ENCODE measurements at regions not wholly inside any gene's neighbourhood (a gene's known extent, or its start where the extent isn't known, plus 50 kb on each side); places are given as distances from the start of the nearest gene placed in this dataset.

DNA sequence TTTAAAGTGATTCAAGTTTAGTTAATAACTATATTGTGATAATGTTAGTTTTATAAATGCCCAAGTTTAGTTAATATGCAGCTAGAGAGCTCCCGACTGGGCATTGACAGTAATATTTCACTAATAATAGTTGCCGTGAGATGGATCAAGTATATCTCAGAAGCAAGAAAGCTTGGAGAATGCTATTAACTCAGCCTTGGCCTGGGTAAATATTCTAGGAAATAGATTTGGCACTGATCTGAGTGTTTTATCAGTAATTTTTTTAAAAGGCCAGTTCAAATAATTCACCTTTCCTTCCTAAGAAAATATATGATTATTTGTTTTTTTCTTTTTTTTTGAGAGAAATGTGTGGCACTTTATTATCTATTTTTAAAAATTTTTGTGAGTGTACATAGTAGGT lies 305.3 kb downstream of the CSNK1G3 start:
- no peak for FAIRE-seq

DNA sequence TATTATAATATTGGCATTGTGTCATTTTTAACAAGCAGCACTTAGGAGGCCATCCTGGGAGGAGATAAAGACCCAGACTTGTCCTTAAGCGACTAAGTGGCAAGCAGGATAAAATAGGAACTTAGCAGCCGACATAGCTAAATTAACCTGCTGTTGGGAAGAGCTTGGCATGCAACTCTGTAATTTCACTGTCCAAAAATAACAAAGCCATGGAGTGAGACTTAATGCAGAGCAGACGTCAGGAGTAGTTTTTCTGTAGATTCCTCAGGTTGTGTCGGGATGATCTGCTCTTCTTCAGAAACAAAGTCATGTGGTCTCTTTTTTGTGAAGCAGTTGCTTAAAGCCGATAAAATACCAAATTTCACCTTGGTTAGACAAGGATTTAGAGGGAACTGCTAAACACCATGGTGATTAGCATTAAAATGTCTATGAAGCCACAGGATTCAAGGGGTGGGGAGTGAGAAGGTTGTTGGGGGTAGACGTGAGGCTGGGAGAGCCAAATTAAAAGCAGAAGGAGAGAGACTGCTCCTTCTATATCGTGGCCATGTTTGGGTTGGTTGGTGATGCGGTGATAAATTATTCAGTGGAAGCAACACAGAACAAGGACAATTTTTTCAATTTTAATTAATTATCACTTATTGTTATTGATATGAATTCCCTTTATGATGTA lies 303.0 kb downstream of the CSNK1G3 start:
- FAIRE-seq: no peak

DNA sequence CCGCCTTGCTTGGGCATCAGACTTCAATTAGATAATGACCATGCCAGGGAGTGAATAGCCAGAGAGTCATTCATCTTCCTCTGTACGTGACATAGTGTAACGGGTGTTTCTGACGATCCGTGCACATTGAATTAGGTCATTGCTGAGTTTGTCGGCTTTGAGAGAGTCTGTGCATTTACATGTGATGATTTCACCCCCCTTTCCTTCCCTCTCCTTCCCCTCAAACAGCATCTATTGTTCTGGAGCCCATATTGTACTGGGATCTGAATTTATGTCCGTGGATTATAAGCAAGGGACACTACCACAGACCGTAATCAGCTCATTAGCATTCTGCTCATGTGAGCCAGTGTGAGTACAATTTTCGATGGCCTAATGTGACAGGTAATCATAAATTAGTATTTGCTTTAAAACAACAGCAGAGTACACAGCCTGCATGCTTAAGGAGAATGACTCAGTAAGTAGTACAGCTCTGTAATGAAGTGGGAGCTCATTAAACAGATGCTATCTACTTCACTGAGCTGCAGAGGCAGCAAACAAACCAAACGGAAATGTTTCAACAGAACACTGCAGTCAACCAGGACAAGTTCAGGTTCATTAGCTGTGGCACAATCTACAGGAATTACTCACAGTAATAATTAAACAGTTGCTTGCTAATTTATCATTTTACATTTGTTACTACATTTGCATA lies 302.1 kb downstream of the CSNK1G3 start:
- no peak for FAIRE-seq

DNA sequence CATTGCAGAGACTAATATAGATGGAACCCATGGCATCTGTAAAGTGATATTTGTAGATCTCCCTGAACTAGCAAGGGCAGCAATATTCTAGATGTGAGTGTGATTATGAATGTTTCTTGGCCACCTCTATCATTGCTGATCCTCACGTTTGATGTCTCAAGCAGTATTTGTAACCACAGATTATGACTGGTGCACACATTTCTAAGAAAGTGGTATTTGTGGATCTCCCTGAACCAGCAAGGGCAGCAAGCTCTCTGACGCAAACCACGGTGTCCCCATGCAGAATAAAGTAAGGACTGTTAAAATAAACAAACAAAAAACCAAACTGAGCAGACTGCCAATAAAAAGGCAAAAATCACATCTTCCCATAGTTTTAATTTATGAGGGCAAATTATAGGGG lies 301.3 kb downstream of the CSNK1G3 start:
- no peak for FAIRE-seq

DNA sequence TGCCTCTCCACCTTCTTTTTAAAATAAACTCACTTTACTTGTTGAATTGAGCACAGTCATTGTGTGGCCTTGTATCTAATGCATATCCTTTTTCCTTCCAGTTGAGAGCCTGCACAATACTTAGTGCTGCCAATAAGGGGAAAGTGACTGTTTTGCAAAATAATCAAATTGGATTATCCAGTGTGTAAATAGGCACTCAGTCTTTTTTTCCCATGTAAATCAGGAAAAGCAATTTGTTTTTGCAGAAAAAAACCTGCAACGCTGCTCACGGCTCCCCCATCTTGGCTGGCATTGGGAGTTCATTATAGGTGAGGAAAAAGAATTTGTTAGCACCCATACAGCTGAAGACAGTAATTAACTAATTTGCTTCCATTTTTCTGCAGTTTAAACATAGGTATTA lies 299.9 kb downstream of the CSNK1G3 start:
- FAIRE-seq: no peak

DNA sequence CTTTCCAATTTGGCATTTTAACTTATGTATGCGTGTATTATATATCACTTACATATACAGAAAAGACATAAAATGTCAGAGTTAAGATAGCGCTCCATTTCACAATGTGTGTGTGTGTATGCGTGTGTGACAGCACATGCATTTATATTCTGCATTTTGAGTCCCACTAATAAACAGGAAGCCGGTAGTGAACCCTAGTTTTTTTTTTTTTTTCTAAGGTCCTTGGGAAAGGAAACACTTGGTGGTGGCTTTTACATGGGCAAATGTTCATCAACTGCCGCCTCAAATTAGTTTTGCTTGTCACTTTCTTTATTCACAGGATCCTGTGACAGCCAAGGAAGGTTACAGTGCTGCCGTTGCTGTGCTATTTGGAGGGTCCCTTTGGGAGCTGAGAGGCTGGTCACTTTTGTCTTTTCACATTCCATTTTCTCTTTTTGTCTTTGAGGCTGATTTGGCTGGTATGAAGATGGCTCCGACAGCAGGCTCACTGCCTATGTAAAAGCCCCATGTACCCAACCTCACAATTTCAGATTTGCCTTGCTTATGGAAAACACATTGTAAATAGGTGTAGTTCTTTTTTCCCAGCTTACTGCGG lies 298.9 kb downstream of the CSNK1G3 start:
- no peak for FAIRE-seq

DNA sequence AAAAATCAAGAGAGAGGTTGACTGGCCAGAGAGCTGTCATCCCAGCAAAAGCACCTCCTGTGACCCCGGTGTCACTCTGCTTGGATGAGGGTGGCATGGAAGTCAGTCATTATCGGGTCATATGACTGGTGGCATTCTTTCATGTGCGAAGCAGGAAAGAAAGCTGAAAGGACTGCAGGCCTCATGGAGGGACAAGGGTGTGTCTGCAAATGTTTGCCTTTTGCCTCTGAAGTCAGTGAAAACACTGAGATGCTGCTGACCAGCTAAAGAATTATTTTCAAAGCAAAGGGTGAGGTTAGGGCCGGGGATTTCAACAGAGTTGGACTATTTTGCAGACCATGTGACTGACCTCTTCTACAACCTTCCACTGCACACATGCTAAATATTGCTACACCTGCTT lies 298.3 kb downstream of the CSNK1G3 start:
- no peak for FAIRE-seq

DNA sequence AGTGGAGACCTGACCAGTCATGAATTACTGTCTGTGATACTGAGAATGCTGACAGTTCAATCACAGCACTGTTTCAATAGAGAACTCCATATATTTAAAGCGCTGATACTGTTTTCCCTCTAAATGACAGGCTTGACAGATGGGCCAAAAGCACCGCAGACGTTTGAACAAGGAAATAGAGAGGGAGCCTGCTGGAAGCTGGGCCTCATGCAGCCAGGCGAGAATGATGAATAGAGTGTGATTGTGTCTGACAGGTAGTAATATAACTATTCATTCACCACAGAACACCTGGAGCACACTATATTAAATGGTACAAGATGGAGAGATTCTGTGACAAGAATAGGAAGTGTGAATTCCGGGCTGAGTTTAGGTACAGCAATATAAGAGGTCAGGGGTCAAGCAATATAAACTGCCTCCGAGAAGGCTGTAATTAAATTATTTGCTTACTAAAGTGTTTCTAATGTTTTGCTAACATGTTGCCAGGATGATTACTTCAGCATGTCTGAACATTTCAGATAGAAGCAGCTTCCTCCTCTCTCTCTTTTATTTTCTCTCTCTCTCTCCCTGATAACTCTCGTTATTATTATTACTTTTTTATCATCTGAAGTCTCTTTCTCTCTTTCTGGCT lies 297.7 kb downstream of the CSNK1G3 start:
- no peak for FAIRE-seq

DNA sequence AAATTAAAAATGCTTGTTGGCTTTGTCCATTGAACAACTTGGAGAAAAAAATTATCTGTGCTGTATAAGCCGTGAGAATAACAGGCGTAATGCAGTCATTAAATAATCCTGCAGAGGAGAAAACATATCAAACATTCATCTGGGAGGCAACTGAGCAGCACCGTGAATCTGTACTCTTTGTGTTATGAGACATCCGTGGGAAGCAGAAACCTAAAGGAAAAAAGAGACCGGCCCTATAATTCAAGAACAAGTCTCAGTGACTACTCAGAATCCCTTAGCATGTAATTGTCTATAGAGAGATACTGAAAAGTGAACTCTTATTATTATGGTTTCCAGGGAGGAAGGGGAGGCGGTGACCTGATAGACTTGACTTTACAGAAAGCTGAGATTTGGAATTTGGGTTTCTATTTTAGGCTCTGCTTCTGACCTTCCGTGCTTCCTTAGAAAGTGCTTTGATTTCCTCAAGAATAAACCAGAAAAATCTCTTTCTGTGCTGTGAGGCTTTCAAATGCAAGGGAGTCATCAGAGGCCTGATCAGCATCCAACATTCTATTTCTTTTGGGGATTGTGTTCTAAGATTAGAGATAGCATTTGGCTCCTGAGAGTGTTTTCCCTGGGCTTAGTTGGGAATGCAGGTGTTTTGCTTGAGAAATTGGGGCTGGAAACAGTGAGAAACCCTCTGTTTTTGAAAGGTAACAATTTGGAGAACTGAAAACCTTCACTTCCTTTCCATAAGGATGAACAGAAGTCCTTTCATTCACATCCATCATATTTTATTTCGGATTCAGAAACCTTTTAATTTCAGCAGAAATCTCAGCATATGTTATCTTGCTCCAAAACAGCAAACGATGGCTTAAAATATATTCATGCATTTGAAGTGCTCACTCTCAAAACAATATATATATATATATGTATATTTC lies 296.7 kb downstream of the CSNK1G3 start:
- FAIRE-seq: no peak

DNA sequence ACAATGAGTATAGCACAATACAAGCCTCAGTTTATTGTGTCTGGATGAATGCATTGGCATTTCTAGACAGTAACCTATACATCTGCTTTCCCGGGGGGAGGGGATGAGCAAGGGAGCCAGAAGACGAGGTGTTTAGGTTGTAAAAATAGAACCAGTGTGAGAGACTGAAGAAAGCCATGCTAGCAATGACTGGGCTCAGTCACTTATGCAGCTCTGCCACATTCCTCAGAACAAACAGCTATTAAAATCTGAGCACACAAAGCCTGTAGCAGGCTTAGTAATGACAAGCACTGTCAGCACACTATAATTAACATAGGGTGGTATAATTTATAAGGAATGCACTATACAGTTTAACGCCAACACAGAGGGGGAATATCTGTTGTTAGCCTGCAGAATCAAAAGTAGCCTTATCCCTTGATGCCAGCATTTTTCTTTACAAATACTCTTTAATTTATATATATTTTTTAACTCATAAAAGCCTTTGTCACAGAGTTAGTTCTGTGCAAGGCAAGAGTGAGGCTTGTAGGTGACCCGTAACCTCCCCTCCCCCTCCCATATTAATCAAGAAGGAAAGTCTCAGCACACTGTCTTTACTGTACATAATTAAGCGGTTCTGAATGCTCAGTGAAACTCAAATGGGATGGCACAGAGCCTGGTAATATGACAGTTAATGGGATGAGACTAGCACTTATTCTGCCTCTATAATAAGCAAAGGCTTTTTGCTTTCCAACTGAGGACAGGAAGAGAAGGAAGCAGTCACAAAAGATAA lies 295.4 kb downstream of the CSNK1G3 start:
- FAIRE-seq: no peak

DNA sequence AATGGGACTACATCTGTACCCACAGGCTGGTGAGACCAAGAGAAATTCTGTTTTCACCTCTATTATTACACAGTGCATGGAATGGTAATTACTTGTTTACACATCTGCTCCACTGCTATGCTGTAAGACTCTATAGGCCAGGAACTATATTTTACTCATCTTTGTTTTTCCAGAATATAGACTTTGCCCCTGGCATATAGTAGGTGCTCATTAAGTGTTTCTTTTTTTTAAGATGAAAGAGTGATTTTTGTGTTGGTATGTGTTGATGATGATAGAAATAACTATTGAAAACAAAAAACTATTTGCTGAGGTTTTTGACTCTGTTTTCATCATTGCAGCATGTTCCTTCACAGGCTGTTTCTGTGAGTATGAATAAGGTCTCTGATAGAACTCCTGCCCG lies 294.7 kb downstream of the CSNK1G3 start:
- no peak for FAIRE-seq

DNA sequence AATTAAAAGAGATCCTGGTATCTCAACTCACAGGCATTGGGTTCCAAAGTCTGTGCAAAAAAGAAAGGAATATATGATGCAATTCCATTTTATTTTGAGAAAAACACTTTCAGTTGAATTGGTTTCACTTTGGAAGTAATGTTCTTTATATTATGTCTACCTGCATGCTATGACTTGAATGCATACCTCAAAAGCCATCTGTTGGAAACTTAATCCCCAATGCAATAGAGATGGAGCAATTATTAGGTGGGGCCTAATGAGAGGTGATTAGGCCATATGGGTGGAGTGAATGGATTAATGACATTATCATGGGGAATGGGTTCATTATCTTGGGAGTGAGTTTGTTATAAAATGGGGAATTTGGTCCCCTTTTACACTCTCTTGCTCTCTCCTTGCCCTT lies 293.3 kb downstream of the CSNK1G3 start:
- FAIRE-seq: no peak

DNA sequence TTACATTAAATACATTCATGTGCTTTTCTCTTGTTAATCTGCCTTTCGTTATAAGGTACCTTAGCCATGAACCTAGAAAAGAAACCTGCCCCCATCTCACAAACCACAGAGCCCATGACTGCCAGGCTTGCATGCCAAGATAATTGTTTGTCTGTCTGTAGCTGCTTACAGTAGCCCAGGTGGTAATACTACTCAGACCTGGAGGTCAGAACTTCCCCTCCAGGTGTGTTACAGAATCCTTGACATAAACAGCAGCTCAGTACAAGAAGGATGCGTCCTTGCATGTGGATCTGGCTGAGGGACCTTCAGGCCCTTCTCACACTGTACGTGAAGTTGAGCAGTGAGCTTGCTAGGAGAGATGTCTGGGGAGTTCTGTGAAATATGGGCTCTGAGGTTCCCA lies 291.4 kb downstream of the CSNK1G3 start:
- FAIRE-seq: no peak

DNA sequence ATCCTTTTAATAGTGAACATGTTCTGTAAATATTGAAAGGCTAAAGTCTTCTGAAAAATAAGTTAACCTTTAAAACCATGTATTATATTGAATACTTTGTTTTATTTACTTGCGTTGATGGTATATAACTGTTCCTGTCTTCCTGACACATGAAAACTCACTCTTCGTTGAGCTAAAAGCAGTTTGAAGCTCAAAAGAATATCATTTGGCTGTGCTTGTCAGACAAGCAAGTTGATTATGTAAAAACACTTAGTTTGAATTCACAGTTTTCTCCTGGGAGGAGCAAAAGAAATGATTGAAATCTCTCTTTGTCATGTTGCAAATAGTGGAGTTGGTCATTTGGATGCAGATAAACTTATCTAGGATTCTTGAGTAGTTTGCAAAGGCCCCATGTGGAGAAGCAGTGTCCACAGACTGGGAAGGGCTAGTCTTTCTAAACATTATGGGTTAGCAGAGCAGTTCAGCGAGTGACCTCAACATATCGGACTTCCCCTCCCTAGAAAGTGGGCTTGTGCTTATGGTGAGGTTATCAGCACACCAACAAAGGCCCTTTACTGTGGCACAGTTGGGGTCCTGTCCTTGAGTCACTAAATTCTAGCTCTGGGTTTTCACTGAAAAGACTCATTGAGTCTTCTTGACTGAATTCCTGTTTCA lies 290.4 kb downstream of the CSNK1G3 start:
- no peak for FAIRE-seq

DNA sequence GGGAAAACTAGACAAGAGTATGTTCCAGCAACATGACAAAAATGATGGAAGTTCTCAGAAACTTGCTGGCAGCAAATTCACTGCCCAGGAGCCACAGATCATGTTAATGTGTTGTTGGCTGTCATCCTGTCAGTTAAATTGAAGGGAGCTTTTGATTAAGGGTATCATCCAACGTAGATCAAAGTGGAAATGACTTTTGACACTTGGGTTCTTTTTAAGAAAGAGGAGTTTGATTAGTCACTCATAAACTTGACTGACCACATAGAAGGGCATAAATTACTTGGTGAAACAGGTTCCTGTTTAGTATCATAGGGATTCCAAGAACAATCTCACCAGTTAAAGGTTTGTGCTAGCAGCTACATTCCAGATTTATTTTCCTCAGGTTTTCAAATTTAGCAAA lies 288.7 kb downstream of the CSNK1G3 start:
- no peak for FAIRE-seq

DNA sequence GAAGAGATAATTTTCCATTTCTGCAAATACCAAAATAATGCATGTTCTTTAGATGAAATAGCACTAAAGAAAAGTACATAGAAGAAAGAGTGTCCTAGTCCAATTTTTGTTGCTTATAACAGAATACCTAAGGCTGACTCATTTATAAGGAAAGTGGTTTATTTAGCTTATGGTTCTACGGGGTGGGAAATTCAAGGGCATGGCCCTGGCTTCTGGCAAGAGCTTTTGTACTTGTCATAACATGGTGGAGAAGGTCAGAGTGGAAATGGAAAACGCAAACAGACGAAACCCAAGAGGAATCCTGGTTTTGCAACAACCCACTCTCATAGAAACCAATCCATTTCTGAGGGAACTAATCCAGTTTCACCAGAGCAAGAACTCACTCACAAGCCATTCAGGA lies 283.7 kb downstream of the CSNK1G3 start:
- no peak for FAIRE-seq

DNA sequence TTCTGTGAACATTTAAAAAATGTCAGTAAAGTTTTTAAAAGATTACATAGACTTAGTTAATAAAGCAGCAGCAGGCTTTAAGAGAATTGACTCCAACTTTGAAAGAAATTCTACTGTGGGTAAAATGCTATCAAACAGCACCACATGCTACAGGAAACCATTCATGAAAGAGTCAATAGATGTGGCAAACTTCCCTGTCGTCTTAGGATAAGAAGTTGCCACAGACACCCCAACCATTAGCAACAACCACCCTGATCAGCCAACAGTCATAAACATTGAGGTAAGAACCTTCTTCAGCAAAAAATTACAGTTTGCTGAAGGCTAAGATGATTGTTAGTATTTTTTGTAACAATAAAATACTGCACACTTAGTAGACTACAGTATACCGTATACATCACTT lies 278.2 kb downstream of the CSNK1G3 start:
- no peak for FAIRE-seq

DNA sequence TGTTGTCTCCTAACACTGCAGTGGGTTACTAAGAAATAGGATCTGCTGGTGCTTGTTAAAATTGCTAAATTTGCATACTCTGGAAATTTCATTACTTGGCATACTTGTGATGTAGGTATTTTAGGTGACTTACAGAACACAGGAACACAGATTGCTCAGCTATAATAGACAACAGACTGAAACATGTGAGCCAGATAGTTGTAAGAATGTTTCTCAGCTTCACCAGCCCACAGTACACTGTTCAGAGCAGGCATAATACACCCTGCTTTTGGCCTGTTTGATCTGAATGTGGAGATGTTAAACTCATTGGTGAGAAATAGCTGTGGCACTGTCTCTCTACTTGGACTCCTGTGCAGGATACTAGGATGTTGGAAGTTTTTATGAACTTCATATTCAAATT lies 275.7 kb downstream of the CSNK1G3 start:
- no peak for FAIRE-seq

DNA sequence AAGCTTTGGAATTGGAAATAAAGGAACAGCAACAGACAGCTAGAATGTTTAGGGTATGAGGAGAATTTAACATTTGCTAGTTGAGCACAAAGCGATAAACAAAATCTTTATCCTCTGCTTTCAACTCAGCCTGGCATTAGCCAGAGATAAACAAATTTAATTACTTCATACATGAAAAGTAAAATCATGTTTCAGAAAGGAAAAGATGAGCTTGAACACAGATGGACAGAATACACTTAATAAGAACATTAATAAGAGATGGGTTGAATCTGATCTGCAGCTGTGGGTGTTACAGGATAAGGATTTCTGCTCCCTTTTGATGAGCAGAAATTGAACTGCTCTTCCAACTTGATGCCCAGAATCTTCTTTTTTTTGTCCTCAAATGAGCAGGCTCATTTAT lies 275.2 kb downstream of the CSNK1G3 start:
- no peak for FAIRE-seq

DNA sequence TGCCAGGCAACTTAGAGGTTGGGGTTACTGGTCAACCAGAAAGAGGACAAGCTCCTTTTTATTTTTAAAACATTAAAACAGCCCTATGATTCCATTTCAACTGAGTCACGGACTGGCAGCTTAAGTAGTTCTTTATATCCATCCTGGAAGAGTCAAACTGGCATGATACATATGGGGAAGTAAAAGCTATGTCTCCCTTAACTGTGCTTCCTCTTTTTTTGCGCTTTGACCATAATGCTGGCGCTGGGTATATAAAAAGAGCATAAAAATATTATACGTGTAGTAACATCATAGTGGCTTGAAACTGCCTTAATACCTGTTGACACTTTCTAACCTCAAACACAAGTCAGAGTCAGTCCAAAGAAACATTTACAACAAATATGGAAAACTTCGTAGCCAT lies 274.4 kb downstream of the CSNK1G3 start:
- FAIRE-seq: no peak

Data from G401.6 (cell line).